ENCODE measurements at regions not wholly inside any gene's neighbourhood (a gene's known extent, or its start where the extent isn't known, plus 50 kb on each side); places are given as distances from the start of the nearest gene placed in this dataset.

GRCh38 chr3:178088963-178089362 lies 447.3 kb upstream of the KCNMB2 start:
- TF ChIP-seq CTCF (conservative IDR thresholded peaks at IDR 0.05) = no peak
- TF ChIP-seq EZH2 (IDR thresholded peaks at IDR 0.05; ENCODE audit: low read depth) = no peak

Measured in PC-9 (cell line).